Umbilical cord (tissue), 1 donor: ENCODE measurements at regions not wholly inside any gene's neighbourhood (a gene's known extent, or its start where the extent isn't known, plus 50 kb on each side); places are given as distances from the start of the nearest gene placed in this dataset.
A peak's percentile ranks its signal among the peaks of the same experiment; 100 is the strongest.

Experiments used
- DNase-seq: peaks from one replicate; pipeline ENCODE4 v3.0.0-alpha.2; 2015; ENCODE audit warnings: low spot score

DNA sequence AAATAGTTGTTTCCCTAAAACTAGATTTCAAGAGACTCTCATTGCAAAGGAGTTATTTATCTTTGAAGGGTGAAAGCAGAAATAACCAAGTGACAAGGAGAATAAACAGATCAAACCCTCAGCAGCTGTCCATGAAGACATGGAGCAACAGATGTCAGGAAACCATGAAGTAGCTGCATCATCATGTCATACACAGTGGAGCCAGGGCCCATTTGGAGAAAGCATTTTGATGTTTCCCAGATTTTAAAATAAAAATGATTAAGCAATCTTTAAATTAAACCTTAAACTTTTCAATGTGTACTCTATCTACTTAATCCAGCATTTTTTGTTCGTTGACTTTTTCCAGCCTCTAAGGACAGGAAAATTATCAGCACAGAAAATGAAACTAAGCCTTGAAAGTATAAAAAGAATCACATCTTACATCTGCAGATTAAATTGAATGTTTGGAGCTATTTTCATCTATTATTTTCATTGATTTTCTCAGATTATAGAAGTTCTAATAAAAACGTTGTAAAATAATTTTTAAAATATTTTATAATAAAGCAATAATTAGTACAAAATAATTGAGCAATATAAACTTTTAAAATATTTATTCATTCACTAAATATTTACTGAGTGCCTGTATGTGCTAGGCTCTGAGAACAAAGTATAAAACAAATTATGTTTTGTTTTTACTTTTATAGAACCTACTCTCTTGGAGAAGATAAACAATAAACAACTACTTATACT, 860.1 kb downstream of the BCL11A start:
- peak; percentile 86 for DNase-seq

- no peak for DNase-seq
Measured at GRCh38 chr2:59691518-59692190, 861.8 kb downstream of the BCL11A start.

DNA sequence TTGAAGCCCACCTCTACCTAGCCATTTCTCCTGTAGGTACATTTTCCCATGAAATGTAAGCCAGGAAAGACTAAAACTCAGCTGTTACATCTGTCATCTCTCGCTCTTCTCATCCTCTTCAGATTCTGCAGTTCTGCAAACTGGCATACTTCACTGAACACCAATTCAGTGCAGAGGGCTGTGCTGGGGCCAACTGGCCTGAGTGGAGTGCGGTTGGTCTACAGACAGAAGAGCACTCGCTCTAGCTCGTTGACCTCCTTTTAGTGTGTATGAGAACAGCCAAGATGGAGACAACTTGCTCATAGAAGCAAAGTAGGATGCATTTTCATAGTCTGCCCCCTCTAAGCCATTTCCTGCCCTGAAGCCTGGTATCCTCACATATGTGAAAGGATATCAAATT, 862.6 kb downstream of the BCL11A start:
- DNase-seq: no peak

DNA sequence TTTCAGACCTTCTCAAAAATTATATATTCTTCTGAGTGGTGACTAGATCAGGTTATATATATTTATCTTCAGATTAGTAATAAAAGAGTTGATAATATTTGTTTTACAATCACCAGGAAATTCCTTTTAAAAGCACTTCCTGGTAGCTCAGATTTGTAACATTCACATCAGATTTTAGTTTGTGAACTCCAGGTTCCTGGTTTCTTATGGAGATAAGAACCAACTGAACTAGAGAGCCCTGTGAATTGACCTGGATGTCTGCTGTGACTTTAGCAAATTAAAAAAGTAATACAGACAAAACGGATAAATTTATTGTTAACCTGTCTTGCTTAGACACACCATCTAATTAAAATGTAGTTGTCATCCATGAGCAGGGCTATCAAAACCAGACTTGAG, 868.7 kb downstream of the BCL11A start:
- DNase-seq: no peak

GRCh38 chr2:59684116-59684770, 869.2 kb downstream of the BCL11A start:
- DNase-seq: no peak

- DNase-seq: no peak
Measured at GRCh38 chr2:59680863-59681262, 872.6 kb downstream of the BCL11A start.

DNA sequence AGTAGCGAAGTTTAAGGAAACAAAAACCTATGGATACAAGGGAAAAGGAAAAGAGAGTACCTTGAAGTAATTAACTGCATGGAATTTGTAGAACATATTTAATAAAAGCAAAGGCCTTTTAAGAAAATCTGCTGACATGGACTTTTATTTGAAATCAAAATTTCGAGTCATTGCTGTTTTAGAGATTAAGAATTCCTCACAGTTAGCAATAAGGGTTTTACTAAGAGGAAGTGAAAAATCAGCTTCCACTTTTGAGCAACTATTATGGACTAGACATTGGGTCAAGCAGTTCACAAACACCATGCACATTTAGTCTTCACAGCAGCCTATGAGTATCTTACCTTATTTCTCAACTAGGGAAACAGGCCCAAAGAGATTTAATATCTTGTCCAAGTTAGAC, 876.3 kb downstream of the BCL11A start:
- no peak for DNase-seq

- DNase-seq: no peak
Measured at GRCh38 chr2:59674100-59674499, 879.4 kb downstream of the BCL11A start.

DNA sequence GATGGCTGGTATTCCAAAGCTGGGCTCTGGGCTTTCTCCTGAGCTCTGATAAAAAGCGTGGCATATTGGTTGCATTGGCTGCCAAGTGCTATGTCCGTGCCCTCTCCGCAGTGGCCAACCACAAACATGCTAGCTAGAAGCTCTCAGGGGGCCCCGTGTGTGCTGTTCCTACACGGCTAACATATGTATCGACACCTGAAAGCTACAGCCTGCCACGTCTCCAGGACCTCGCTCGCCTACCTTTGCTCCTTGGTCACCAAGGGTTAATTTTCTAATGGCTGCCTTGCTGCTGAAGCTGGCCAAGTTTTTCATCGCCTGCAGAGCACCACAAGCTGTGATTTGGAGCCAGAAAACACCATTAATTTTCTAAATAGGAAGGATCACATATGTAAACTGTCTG, 888.4 kb downstream of the BCL11A start:
- DNase-seq: no peak

DNA sequence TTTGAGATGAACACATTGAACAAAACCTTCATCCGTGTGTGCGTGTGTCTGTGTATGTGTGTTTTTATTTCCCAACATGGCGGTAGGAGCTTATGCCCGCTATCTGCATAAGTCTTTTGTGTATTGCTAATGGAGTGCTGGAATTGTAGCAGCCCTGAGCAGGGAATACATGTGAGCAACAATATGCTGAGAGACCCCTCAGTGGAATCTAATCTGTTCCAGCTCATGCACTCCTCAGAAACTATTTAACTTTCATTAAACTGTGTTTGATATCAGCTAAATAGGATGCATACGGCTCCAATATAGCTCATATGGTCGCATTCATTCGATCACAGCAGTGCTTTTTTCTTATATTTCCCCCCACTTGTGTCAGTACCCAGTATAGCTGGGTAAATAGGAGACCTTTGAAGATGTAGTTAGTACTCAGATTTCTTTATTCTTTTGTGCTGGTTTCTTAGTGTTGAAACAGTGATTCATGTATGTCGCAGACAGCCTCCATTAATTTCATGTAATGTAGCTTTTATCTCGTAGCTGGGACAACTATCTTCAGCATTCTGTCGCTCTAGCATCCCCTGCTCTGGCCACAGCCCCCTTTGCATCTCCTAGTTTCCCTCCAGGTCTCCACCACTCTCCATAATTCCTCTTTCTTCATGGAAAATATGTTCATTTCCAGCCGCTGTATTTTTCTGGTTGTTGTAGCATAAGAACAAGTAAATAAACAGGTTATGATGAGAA, 891.2 kb downstream of the BCL11A start:
- no peak for DNase-seq

DNA sequence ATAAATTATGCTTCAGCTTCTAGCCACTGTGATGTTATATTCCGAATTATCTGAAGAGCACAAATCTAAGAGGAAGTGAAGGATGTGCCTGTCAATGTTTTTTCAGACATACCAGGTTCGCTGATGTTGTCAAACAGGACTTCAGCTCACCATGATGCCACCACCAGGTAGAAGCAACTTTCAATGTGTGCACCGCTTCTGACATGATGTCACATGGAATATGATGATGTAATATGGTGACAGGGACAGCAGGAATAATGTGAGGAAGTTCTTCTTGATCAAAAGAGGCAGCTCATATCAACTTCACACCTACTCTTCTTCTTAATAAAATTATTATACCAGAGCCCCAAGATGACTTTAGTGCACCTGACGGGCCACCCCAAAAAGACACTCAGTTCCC, 893.2 kb downstream of the BCL11A start:
- DNase-seq: no peak

DNA sequence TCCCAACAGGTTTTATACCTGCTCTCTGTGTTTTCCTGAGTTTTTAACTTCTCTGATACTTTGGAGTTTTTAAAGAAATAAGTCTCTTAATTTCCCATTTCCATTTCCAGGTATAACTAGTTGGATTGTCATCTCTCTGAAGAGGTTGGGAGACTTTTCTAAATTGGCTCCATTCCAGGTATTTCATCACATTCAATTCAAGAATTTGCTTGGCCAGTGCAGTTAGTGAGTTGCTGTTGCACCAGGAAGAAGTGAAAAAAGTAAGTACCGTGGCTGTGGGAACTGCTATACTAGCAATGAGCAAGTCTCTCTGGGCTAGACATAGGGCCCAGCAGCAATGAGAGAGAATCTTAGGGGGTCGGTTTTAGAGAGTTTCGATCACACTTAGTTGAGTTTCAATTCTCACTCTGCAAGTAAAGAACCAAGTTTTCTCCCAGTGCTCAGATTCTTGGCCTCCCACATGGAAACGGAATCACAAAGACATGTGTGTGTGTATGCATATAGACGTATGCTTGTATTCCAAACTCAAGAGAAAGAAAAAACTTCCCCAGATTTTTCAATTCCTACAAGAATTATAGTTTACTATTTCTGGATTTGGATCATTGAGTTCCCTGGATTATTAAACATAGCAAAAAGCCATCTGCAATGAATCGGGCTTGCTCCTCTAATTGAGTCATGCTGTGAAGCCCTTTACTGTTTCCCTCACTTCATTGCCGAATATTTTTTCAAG, 894.4 kb downstream of the BCL11A start:
- no peak for DNase-seq

GRCh38 chr2:59655809-59656208, 897.6 kb downstream of the BCL11A start:
- no peak for DNase-seq

DNA sequence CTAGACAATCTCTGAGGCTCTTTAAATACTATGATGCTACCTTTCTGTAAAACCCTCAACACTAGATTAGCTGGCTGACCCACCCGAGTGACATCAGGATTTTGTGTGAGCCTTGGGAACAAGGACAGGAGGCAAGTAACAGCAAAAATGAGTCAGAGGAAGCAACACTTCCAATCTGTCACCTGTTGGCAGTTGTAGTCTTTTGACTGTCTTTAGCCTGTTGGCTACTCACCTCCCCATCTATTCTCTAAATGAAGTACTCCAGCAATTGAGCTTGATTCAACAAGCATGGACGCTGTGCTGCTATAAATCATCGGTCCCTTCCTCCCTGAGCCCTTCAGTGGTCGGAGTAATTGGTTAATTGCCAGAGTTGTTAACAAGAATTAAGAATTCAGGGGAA, 898.7 kb downstream of the BCL11A start:
- DNase-seq: no peak

DNA sequence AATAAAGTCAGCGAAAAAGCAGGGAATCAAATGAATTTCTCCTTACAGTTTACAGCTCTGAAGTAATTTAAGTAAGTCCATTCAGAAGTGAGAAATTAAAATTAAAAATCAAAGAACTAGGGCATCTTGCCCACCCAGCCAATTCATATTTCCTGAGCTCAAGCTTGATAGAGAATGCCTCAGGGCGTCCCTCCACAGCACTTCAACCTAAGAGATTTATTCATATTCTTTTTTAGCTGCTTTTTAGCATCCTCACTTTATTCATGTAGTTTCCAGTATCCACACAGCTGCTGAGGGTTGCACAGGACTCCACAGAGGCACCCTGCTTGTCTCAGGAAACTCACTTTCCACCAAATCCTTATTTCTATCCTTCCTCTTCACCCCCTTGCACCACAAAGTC, 900.3 kb downstream of the BCL11A start:
- no peak for DNase-seq

GRCh38 chr2:59630789-59631188, 922.7 kb downstream of the BCL11A start:
- no peak for DNase-seq

DNA sequence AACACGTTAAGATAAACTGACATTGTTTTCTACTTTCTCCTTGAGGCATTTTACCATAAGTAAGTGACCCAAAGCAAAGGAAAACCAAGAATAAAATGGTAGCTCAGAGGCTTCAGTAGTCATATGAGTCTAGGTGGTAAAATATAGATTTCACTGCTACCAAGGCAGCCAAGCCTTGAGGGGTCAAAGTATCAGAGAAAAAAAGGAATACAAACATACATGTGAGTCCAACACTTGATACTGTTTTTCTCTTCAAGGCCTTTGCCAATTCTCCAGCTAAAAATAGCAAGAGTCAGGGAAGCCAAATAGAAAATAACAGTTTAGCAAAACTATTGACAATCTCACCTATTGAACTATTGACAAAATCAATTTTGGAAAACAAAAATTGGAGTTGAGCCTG, 925.9 kb downstream of the BCL11A start:
- no peak for DNase-seq

DNA sequence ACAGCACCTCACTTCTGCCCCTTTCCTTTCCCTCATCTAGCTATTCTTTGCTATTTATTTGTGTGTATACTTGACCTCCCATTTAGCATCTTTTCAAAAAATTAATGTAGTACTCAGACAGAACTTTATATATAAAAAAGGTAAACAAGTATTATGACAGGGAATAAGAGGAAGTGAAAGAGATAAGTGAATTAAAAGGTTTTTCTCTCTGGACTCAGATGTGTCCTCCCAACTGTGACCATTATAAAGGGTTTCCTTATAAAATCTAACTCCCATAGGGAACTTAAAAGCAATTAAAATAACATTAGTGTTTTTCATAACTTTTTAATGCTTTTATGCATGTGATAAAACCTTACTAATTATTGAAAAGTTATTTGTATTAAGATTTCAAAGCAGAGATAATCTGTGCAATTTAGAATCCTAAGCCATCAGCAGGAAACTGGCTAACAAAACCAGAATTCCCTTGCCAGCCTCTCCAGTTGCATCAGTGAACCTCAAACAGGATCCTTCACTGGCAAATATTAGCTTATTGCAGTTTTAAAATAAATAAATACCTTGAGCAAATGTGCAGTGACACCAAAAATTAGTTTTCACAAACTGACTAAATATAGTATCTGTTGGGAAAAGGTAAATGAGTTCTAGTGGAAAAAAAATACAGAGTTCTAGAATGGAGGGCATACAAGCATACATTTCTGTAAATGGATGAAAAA, 930.7 kb downstream of the BCL11A start:
- no peak for DNase-seq

DNA sequence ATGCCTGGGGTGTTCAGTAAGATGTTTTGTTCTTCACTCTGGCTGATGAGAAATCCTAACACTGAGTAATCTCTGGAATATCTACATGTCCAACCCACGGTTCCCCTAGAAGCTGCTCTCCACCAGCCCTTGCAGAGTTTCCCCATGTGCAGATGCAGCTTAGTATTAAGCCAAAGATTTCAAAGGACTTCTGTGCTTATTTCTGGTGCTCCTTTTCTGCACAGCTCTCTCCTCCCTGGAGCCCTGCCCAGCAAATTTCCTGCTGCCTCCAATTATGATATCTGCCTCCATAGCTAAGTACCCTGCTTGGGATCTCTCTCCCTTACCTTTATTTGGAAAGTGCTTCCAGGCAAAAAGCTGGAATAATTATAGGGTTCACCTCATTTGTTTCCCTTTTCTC, 949.3 kb downstream of the BCL11A start:
- peak; percentile 95 for DNase-seq

DNA sequence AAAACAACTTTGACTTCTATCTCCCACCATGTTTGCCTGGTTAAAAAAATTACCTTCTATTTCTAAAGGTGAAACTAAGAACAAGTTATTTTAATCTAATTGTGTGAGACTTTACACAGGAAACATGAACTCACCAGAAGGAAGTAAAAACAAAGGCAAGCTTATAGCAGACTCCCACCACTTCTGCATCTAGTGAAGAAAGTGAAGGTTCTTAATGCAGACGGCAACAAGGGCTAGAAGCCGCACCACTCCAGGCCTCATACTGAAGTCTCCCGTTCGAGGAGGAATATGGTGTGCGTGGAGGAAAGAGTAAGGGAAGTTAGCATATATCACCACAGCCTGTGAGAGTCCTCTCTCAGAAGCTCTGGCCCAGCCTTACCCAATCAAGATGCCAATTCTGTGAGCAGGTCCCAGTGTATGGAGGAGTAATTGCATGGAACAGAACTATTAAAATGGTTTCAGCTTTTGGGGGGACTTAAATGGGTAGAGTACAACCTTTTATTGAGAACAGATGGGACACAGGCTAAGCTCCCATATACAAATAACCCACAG, 958.7 kb downstream of the BCL11A start:
- DNase-seq: no peak

DNA sequence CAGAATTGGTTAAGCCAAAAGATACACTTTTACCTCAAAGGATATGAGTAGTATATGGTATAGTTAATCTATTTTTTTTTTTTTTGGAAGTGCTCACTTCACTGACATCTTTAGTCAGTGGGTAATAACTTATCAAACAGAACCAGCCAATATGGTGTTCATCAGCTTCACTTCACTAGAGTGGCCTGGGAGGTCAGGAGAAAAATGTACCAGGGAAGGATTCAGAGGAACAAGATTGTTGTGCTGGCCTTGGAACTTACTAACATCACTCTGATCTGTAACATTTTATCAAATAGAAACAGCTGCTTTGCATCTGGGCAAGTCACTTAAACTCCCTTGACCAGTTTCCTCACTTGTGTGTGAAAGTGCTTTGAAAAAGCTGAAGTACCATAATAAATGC, 962.7 kb downstream of the BCL11A start:
- no peak for DNase-seq
